ENCODE measurements at regions not wholly inside any gene's neighbourhood (a gene's known extent, or its start where the extent isn't known, plus 50 kb on each side); places are given as distances from the start of the nearest gene placed in this dataset.

- TF ChIP-seq TRIM25 (IDR thresholded peaks at IDR 0.05; ENCODE audit: borderline replicate concordance) (no peak), IFI16 (CRISPR knock-in tag; IDR thresholded peaks at IDR 0.05) (no peak), PTTG1 (tag; IDR thresholded peaks at IDR 0.05; ENCODE audit: low read depth) (no peak), ZNF263 (CRISPR knock-in tag; IDR thresholded peaks at IDR 0.05; ENCODE audit: borderline replicate concordance) (no peak), ZBTB17 (CRISPR knock-in tag; IDR thresholded peaks at IDR 0.05) (no peak), MYNN (IDR thresholded peaks at IDR 0.05) (no peak), MYNN (CRISPR knock-in tag; IDR thresholded peaks at IDR 0.05) (no peak), GTF2E2 (tag; IDR thresholded peaks at IDR 0.05) (no peak), DDX20 (tag; IDR thresholded peaks at IDR 0.05; ENCODE audit: low read depth) (no peak), SAP30 (IDR thresholded peaks at IDR 0.05; ENCODE audit: borderline replicate concordance, insufficient read depth, low read depth, low read length, poor library complexity, severe bottlenecking) (no peak), ZNF785 (CRISPR knock-in tag; IDR thresholded peaks at IDR 0.05) (no peak), ZZZ3 (IDR thresholded peaks at IDR 0.05) (no peak)
These were observed 180.1 kb upstream of the PRICKLE2 start (continued) for GRCh38 chr3:64405211-64405835.
